ENCODE measurements at regions not wholly inside any gene's neighbourhood (a gene's known extent, or its start where the extent isn't known, plus 50 kb on each side); places are given as distances from the start of the nearest gene placed in this dataset.

- TF ChIP-seq POLR2A (IDR thresholded peaks at IDR 0.05) = no peak
- no peak for TF ChIP-seq CTCF (IDR thresholded peaks at IDR 0.05)
- H3K27me3 ChIP-seq = no peaks in the 10 kb centered on the region
These were observed 378.3 kb downstream of the CDH9 start for GRCh38 chr5:26660116-26660515.

GRCh38 chr5:26649000-26649399, 389.4 kb downstream of the CDH9 start:
- Histone ChIP-seq H3K36me3 (ENCODE audit: low read depth, missing control alignments) (no peaks in the 10 kb centered on the region), H3K27me3 (no peaks in the 10 kb centered on the region), H3K9me3 (no peaks in the 10 kb centered on the region), H3K4me3 (no peak overlapping the region), H3K27ac (no peak overlapping the region), H3K4me1 (no peaks in the 10 kb centered on the region)
- DNase-seq = no peak
- TF ChIP-seq CTCF (IDR thresholded peaks at IDR 0.05) (no peak), POLR2A (IDR thresholded peaks at IDR 0.05) (no peak)
- 67 to 72% methylated on average over 3 of the region's 3 CpGs for WGBS, 2 donors
- intact Hi-C loops (cut with DNase I; ENCODE audit: low total_unique reads) = no loop called here

More at GRCh38 chr5:26660116-26660515, 378.3 kb downstream of the CDH9 start:
- H3K4me3 ChIP-seq = peak overlapping the region in 1 of 2 donors; percentile 17
- no peak for DNase-seq
- H3K9me3 ChIP-seq = no peaks in the 10 kb centered on the region
- H3K27ac ChIP-seq = no peak overlapping the region
- H3K4me1 ChIP-seq = no peaks in the 10 kb centered on the region
- WGBS, 2 donors = 61 to 75% methylated on average over 5 to 12 of the region's 12 CpGs
- H3K36me3 ChIP-seq (ENCODE audit: low read depth, missing control alignments) = no peaks in the 10 kb centered on the region
- intact Hi-C loops (cut with DNase I; ENCODE audit: low total_unique reads) = no loop called here

- no peak overlapping the region for H3K27ac ChIP-seq
- H3K4me3 ChIP-seq = no peak overlapping the region
- TF ChIP-seq CTCF (IDR thresholded peaks at IDR 0.05) (no peak), POLR2A (IDR thresholded peaks at IDR 0.05) (no peak)
- H3K36me3 ChIP-seq (ENCODE audit: low read depth, missing control alignments) = no peaks in the 10 kb centered on the region
- H3K4me1 ChIP-seq = no peaks in the 10 kb centered on the region
- H3K9me3 ChIP-seq = no peaks in the 10 kb centered on the region
- WGBS, 2 donors = 88 to 92% methylated on average over 2 of the region's 2 CpGs
- H3K27me3 ChIP-seq = no peaks in the 10 kb centered on the region
- intact Hi-C loops (cut with DNase I; ENCODE audit: low total_unique reads) = no loop called here
- no peak for DNase-seq
These were observed 390.6 kb downstream of the CDH9 start for GRCh38 chr5:26647781-26648180.

GRCh38 chr5:26645659-26646058, 392.7 kb downstream of the CDH9 start:
- Histone ChIP-seq H3K9me3 (no peaks in the 10 kb centered on the region), H3K4me1 (no peaks in the 10 kb centered on the region), H3K27ac (no peak overlapping the region), H3K4me3 (no peak overlapping the region), H3K27me3 (no peaks in the 10 kb centered on the region), H3K36me3 (ENCODE audit: low read depth, missing control alignments) (no peaks in the 10 kb centered on the region)
- intact Hi-C loops (cut with DNase I; ENCODE audit: low total_unique reads) = no loop called here
- no peak for TF ChIP-seq POLR2A (IDR thresholded peaks at IDR 0.05)
- TF ChIP-seq CTCF (IDR thresholded peaks at IDR 0.05) = no peak
- DNase-seq = no peak
- WGBS, 2 donors = 91 to 98% methylated on average over 5 of the region's 5 CpGs

- Histone ChIP-seq H3K27me3 (no peaks in the 10 kb centered on the region), H3K9me3 (no peaks in the 10 kb centered on the region), H3K4me1 (no peaks in the 10 kb centered on the region), H3K36me3 (ENCODE audit: low read depth, missing control alignments) (no peaks in the 10 kb centered on the region), H3K27ac (no peak overlapping the region), H3K4me3 (no peak overlapping the region)
- WGBS, 2 donors = 84 to 91% methylated on average over 2 of the region's 2 CpGs
- intact Hi-C loops (cut with DNase I; ENCODE audit: low total_unique reads) = no loop called here
- DNase-seq = no peak
- TF ChIP-seq POLR2A (IDR thresholded peaks at IDR 0.05) (no peak), CTCF (IDR thresholded peaks at IDR 0.05) (no peak)
These were observed 396.9 kb downstream of the CDH9 start for GRCh38 chr5:26641492-26641891.
